B cell (primary cell): ENCODE measurements at regions not wholly inside any gene's neighbourhood (a gene's known extent, or its start where the extent isn't known, plus 50 kb on each side); places are given as distances from the start of the nearest gene placed in this dataset.
A peak's percentile ranks its signal among the peaks of the same experiment; 100 is the strongest.

ENCODE experiments used
- ATAC-seq: fragments of 200-7000 bp; cut with Tn5 transposase; one replicate; pipeline ENCODE4 v1.10.0; 2021; ENCODE audit warnings: low read depth, mild to moderate bottlenecking, moderate number of reproducible peaks, moderate library complexity
- CTCF ChIA-PET: fragments of 350-600 bp; sonication (Branson Sonifier 250); formaldehyde crosslinking; loops from one replicate; lab custom pipeline; 2021; ENCODE audit warnings: antibody characterized with exemption, inconsistent platforms; lab: Charles Lee
- POLR2A ChIA-PET: fragments of 350-600 bp; sonication (Branson Sonifier 250); formaldehyde crosslinking; loops from one replicate; lab custom pipeline; 2021; ENCODE audit warnings: antibody characterized with exemption; lab: Charles Lee
- DNase-seq: peaks from one replicate; pipeline ENCODE4 v3.0.0; 2013
- H2AFZ ChIP-seq: 2 replicates; pipeline ENCODE4 v1.6.1; 2012; ENCODE audit warnings: mild to moderate bottlenecking, low read depth, low read length; ENCODE audit not compliant: insufficient read depth, poor library complexity, severe bottlenecking
- H3K27ac ChIP-seq, 2 donors: 1 replicate in 1 of 2; 2 replicates in 1 of 2; pipeline ENCODE4 v1.5.1; 2012 to 2013; ENCODE audit warnings: low read length in 2 of 2, mild to moderate bottlenecking in 2 of 2, moderate library complexity in 1 of 2
- H3K27me3 ChIP-seq, 4 experiments: fragments of 200-600 bp in 1 of 4; sonication (generic) in 1 of 4; replicated peaks in 1 of 4; 1 replicate in 2 of 4; 2 replicates in 2 of 4; pipeline versions ENCODE4 v1.6.1 to v1.7.0; 2013 to 2016; ENCODE audit warnings: low read length in 3 of 4, mild to moderate bottlenecking in 2 of 4, mixed read lengths in 1 of 4, moderate library complexity in 1 of 4; ENCODE audit not compliant: insufficient read depth in 4 of 4, control insufficient read depth in 3 of 4; ENCODE audit errors: control extremely low read depth in 1 of 4
- H3K36me3 ChIP-seq, 2 experiments: replicated peaks in 1 of 2; 1 replicate in 1 of 2; 2 replicates in 1 of 2; pipeline versions ENCODE4 v1.6.1 to v1.7.1; 2013; ENCODE audit warnings: low read length in 1 of 2; ENCODE audit not compliant: insufficient read depth in 2 of 2, control insufficient read depth in 1 of 2; ENCODE audit errors: control extremely low read depth in 1 of 2, extremely low read depth in 1 of 2
- H3K4me1 ChIP-seq, 2 donors: fragments of 200-600 bp in 1 of 2; sonication (generic) in 1 of 2; 1 replicate in 1 of 2; 2 replicates in 1 of 2; pipeline versions ENCODE4 v1.5.1 to v1.6.1; 2013 to 2017; ENCODE audit warnings: low read length in 2 of 2; ENCODE audit not compliant: control insufficient read depth in 2 of 2, insufficient read depth in 2 of 2
- H3K4me2 ChIP-seq: replicated peaks from 2 replicates; pipeline ENCODE3; 2012; ENCODE audit warnings: mild to moderate bottlenecking, low read depth, low read length; ENCODE audit not compliant: poor library complexity, severe bottlenecking
- H3K4me3 ChIP-seq, 5 experiments: fragments of 200-600 bp in 1 of 5; sonication (generic) in 1 of 5; 1 replicate in 3 of 5; 2 replicates in 2 of 5; pipeline versions ENCODE4 v1.5.1 to v1.7.0; 2011 to 2016; ENCODE audit warnings: low read length in 4 of 5, mild to moderate bottlenecking in 4 of 5, low read depth in 2 of 5, control low read depth in 1 of 5, moderate library complexity in 1 of 5; ENCODE audit not compliant: insufficient read depth in 1 of 5; ENCODE audit errors: control extremely low read depth in 1 of 5, extremely low read depth in 1 of 5
- H3K79me2 ChIP-seq: fragments of 200-600 bp; sonication (generic); one replicate; pipeline ENCODE4 v1.6.0; 2016; ENCODE audit warnings: low read length; ENCODE audit not compliant: control insufficient read depth, insufficient read depth
- H3K9ac ChIP-seq: fragments of 200-600 bp; sonication (generic); 2 replicates; pipeline ENCODE4 v1.6.1; 2017; ENCODE audit warnings: mild to moderate bottlenecking, low read length, moderate library complexity
- H3K9me3 ChIP-seq, 3 donors: one replicate each; pipeline versions ENCODE4 v1.6.1 to v1.7.1; 2013; ENCODE audit warnings: low read length in 2 of 3; ENCODE audit not compliant: control insufficient read depth in 2 of 3, insufficient read depth in 1 of 3; ENCODE audit errors: control extremely low read depth in 1 of 3
- H4K20me1 ChIP-seq: 2 replicates; pipeline ENCODE4 v1.6.0; 2012; ENCODE audit warnings: mild to moderate bottlenecking, low read length; ENCODE audit not compliant: insufficient read depth, control insufficient read depth, poor library complexity, severe bottlenecking
- H3K27ac Mint-ChIP-seq: one replicate; pipeline ENCODE4 v1.8.0; 2021; ENCODE audit warnings: mixed read lengths
- H3K27me3 Mint-ChIP-seq: one replicate; pipeline ENCODE4 v1.8.0; 2021; ENCODE audit warnings: mixed read lengths
- H3K4me1 Mint-ChIP-seq: one replicate; pipeline ENCODE4 v1.8.0; 2021; ENCODE audit warnings: mixed read lengths
- H3K4me3 Mint-ChIP-seq: one replicate; pipeline ENCODE4 v1.8.0; 2021; ENCODE audit warnings: mixed read lengths
- H3K9me3 Mint-ChIP-seq: one replicate; pipeline ENCODE4 v1.8.0; 2022; ENCODE audit warnings: mixed read lengths; ENCODE audit not compliant: insufficient read depth
- EZH2 ChIP-seq: IDR thresholded peaks from 2 replicates; pipeline ENCODE4 v1.6.1; 2012; ENCODE audit warnings: borderline replicate concordance, low read depth, mild to moderate bottlenecking, moderate library complexity, low read length; ENCODE audit not compliant: insufficient read depth, poor library complexity, severe bottlenecking
- WGBS: methylation state at CpG from one replicate; pipeline ENCODE4 v1.1.5; 2013; ENCODE audit warnings: missing lambda C conversion rate; ENCODE audit not compliant: insufficient coverage; 5-methylcytosine and 5-hydroxymethylcytosine counted together
- intact Hi-C: fragments of 100-400 bp; cut with micrococcal nuclease; formaldehyde crosslinking; loops from one replicate; pipeline ENCODE4 v1.10.0; 2022
- TF ChIP-seq, protein P1 (sequence below): fragments of 200-600 bp; IDR thresholded peaks from one replicate; pipeline ENCODE4 v1.8.0; 2022; ENCODE audit warnings: antibody characterized with exemption, mild to moderate bottlenecking

DNA sequence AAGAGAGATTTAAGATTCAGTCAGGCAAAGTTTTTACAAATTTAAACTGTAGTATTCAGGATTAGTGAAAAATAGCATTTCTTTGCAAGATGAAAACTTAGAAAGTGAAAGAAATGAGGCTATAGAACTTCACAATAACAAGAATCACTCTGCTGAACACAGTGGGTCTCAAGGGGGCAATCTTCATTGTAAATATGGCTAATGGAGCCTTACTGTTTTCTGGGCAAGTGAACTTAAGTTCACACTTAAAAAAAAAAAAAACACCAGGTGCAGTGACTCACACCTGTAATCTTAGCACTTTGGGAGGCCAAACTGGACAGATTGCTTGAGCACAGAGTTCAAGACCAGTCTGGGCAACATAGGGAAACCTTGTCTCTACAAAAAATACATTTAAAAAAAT is 175.9 kb upstream of the SNX2 start:
- ATAC-seq (peak; percentile 49), DNase-seq (no peak)
- CTCF ChIA-PET = no interaction called here
- Histone ChIP-seq H3K27me3 (no peaks in the 10 kb centered on the region), H3K9me3 (peaks cover 1 to 21% (median 11%) of the 10 kb centered on the region in 3 donors), H3K4me3 (no peak overlapping the region), H3K4me2 (peak overlapping the region; percentile 48), H3K4me1 (peaks cover 5 to 15% of the 10 kb centered on the region in 2 donors), H3K79me2 (no peaks in the 10 kb centered on the region), H2AFZ (no peak overlapping the region), H4K20me1 (no peaks in the 10 kb centered on the region), H3K9ac (no peak overlapping the region), H3K36me3 (no peaks in the 10 kb centered on the region), H3K27ac (peak overlapping the region in 1 of 2 donors; percentile 23)
- intact Hi-C loops = no loop called here
- TF ChIP-seq, protein P1, sequence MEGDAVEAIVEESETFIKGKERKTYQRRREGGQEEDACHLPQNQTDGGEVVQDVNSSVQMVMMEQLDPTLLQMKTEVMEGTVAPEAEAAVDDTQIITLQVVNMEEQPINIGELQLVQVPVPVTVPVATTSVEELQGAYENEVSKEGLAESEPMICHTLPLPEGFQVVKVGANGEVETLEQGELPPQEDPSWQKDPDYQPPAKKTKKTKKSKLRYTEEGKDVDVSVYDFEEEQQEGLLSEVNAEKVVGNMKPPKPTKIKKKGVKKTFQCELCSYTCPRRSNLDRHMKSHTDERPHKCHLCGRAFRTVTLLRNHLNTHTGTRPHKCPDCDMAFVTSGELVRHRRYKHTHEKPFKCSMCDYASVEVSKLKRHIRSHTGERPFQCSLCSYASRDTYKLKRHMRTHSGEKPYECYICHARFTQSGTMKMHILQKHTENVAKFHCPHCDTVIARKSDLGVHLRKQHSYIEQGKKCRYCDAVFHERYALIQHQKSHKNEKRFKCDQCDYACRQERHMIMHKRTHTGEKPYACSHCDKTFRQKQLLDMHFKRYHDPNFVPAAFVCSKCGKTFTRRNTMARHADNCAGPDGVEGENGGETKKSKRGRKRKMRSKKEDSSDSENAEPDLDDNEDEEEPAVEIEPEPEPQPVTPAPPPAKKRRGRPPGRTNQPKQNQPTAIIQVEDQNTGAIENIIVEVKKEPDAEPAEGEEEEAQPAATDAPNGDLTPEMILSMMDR = no peak
- TF ChIP-seq EZH2 = no peak
- peak overlapping the region; percentile 20 for H3K27ac Mint-ChIP-seq
- POLR2A ChIA-PET = no interaction called here
- peaks cover 11% of the 10 kb centered on the region for H3K9me3 Mint-ChIP-seq
- H3K27me3 Mint-ChIP-seq = no peaks in the 10 kb centered on the region
- H3K4me3 Mint-ChIP-seq = no peak overlapping the region
- peaks cover 18% of the 10 kb centered on the region for H3K4me1 Mint-ChIP-seq

DNA sequence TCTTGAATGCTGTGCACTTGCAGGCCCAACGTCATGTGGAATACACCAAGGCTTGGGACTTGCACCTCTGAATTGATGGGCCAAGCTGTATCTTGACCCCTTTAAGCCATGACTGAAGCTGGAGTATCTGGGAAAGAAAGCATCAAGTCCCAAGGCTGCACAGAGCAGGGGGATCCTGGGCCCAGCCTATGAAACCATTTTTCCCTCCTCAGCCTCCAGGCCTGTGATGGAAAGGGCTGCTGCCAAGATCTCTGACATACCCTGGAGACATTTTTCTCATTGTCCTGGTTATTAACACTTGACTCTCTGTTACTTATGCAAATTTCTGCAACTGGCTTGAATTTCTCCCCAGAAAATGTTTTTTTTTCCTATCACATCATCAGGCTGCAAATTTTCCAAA is 174.0 kb upstream of the SNX2 start:
- Histone ChIP-seq H2AFZ (no peak overlapping the region), H3K4me1 (peaks cover 5 to 15% of the 10 kb centered on the region in 2 donors), H3K27ac (no peak overlapping the region), H3K4me2 (no peak overlapping the region), H3K4me3 (no peak overlapping the region), H3K9ac (no peak overlapping the region), H3K79me2 (no peaks in the 10 kb centered on the region), H3K9me3 (peaks cover 1 to 21% (median 11%) of the 10 kb centered on the region in 3 donors), H3K36me3 (no peaks in the 10 kb centered on the region), H3K27me3 (no peaks in the 10 kb centered on the region), H4K20me1 (no peaks in the 10 kb centered on the region)
- 85% methylated on average over 1 of the region's 1 CpG for WGBS
- no peak for TF ChIP-seq EZH2
- TF ChIP-seq, protein P1 = no peak
- intact Hi-C loops = no loop called here
- H3K4me1 Mint-ChIP-seq = peaks cover 18% of the 10 kb centered on the region
- no peak overlapping the region for H3K27ac Mint-ChIP-seq
- H3K9me3 Mint-ChIP-seq = peaks cover 11% of the 10 kb centered on the region
- H3K27me3 Mint-ChIP-seq = no peaks in the 10 kb centered on the region
- no peak overlapping the region for H3K4me3 Mint-ChIP-seq
- CTCF ChIA-PET = no interaction called here
- no peak for ATAC-seq
- no peak for DNase-seq
- POLR2A ChIA-PET = no interaction called here
